GM10266 (cell line): ENCODE measurements at regions not wholly inside any gene's neighbourhood (a gene's known extent, or its start where the extent isn't known, plus 50 kb on each side); places are given as distances from the start of the nearest gene placed in this dataset.

Source experiments
- DNase-seq: peaks from one replicate; pipeline ENCODE4 v3.0.0; 2012; ENCODE audit errors: extremely low spot score
- TF ChIP-seq, protein P1 (sequence below): IDR thresholded peaks from 2 replicates; pipeline ENCODE4 v1.5.1; 2012; ENCODE audit warnings: mild to moderate bottlenecking, low read depth; ENCODE audit not compliant: control insufficient read depth, insufficient read depth; ENCODE audit errors: missing control alignments

DNA sequence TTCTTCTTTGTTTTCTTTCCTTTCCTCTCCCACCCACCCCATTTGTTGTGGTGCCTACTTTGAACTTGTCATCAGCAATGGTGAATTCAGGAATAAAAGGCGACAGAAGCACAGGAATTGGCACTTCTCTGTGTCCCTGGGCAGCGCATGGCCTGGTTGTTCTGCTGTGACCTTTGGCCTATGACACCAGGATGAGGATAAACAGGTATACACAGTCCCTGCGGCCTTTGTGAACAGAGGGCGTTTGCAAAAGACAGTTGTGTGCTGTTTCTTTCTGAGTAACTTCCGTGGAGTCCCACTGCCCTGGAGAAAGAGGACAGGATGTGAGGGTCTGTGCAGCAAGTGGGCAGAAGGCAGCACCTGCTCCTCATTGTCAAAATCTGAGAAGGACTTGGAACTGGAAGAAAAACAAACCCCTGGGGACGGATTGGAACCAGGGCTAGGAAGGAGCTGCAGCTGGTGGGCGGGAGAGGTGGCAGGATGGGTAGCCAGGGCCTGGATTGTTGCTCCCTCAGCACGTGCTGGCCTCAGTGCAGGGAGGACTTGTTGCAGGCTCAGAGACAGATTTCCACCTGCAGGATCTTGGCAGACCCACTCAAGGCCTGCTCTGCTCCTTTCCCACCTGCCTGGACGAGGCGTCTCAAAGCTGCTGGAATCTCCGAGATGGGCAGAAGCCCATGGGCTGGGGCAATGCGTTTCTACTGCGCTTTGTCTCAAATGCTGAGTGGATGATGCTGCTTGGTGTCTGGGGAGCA is 159.5 kb downstream of the ACKR3 start:
- TF ChIP-seq, protein P1, sequence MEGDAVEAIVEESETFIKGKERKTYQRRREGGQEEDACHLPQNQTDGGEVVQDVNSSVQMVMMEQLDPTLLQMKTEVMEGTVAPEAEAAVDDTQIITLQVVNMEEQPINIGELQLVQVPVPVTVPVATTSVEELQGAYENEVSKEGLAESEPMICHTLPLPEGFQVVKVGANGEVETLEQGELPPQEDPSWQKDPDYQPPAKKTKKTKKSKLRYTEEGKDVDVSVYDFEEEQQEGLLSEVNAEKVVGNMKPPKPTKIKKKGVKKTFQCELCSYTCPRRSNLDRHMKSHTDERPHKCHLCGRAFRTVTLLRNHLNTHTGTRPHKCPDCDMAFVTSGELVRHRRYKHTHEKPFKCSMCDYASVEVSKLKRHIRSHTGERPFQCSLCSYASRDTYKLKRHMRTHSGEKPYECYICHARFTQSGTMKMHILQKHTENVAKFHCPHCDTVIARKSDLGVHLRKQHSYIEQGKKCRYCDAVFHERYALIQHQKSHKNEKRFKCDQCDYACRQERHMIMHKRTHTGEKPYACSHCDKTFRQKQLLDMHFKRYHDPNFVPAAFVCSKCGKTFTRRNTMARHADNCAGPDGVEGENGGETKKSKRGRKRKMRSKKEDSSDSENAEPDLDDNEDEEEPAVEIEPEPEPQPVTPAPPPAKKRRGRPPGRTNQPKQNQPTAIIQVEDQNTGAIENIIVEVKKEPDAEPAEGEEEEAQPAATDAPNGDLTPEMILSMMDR, result no peak

DNA sequence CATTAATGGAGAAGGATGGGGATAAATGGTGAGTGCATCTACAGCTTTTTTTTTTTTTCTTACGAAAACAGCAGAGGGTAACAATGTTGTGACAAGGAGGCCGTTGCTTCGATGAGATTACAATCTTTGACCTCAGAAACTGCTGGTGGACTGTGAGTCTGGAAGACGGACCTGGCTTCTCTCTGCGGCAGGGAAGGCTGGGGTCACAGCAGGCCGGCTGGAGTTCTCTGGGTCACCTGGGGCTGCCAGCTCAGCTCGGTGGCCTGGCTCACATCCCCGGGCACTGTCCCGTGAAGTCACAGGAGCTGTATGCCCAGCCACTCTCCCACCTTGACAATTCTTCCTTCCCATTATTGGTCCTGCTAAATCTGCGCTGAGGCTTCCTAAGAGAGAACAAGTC is 160.8 kb downstream of the ACKR3 start:
- no peak for DNase-seq
- TF ChIP-seq, protein P1, result no peak

More for the DNA sequence above, 159.5 kb downstream of the ACKR3 start:
- DNase-seq, result no peak

DNA sequence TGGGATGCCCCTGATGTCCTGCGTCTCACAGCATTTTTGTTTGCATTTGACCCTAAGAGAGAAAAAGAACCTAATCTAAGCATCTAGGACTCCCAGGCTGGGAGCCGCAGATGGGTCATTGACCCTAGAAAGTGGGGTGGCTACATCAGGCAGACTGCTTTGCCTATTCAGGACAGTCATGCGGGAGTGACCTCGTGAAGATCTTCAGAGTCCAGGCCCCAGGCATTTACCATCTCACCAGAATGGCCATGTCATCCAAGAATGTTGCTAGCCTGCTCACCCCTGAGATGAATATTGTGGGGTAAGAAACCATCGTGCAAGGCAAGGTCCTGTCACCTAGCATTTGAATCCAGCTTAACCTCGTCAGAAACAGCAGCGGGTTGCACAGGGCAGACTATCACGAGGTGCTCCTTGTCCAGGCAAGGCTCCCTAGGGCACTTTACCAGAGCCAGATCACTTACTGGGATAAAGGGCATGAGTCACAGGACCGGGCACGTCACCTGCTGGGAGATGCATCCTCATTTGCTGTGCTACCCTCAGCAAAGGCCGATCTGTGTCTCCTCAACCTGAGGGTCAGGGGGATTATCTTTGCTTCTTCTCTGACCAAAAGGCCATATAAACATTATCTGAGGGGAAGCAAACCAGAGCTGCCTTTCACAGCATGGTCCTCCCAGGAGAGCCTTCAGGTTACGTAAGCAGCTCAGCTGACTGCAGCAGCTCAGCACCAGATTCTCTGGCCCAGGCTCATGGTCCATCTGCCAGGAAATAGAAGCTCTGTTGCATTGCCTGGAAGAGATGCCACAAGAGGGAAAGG is 162.3 kb downstream of the ACKR3 start:
- TF ChIP-seq, protein P1, result no peak
- no peak for DNase-seq

DNA sequence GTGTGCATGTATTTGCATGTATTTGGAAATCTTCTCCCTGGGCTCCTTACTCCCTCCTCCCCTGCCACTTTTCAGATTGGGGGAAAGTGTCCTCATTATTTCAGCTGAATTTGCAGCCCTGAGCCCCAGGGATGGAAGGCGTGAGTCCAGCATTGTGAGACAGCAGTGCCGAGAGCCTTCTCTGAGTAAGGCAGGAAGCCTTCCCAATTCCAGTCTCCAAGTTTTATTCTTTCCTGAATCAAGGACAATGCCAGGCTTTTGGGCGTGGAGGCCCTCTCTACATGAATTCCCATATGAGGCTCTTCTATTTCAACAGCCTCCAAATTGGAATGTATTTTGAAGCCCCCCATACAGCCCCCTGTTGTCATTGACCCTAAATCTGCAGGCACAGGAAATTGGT is 163.5 kb downstream of the ACKR3 start:
- TF ChIP-seq, protein P1, result no peak
- DNase-seq, result no peak

DNA sequence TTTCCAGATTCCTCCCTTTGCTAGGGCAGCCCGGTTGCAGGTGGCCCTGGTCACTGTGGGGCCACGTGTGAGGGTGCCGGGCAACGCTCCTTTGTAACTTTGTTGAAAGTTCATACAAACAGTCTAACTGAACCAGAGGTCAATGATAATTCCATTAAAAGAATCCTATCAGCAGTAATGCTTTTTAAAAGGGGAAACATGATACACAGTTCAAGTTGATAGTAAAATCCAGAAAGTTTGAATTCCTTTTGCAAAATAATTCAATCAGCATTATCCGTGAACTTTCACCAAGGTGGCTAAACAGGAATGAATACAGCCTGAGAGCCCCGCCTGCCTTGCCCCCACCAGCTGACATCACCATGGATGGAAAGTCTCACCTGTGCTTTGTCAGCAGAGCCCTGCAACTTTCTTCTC is 166.2 kb downstream of the ACKR3 start:
- no peak for DNase-seq
- TF ChIP-seq, protein P1, result no peak

DNA sequence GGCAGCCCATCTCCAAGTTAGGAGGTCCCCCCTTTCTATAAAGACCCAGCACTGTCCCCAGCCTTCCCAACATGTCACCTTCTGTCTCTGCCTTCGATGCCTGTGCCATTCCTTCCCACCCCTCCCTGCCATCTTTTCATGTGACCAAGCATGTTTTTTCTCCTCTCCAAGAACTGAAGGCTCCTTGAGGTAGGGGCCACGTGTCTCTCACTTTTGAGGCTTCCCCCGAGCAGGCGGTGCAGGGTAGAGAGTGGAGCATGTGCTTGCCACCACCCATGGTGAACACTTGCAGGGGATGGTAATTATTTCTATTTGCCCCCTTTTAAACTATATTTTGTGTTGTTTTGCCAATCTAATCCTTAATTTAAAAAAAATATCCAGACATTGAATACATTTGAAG is 168.4 kb downstream of the ACKR3 start:
- TF ChIP-seq, protein P1, result no peak
- DNase-seq, result no peak

DNA sequence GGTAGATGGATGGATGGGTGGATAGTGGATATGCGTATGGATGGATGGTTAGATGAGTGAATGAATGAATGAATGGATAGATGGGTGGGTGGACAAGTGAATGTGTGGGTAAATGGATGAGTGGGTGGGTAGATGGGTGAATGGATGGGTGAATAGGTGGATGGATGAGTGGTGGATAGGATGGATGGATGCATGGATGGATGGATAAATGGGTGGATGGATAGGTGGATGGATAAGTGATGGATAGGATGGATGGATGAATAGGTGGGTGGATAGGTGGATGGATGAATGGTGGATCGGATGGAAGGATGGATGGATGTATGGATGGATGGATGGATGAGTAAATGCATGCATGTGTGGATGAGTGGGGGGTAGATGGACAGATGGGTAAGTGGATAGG is 169.3 kb downstream of the ACKR3 start:
- TF ChIP-seq, protein P1, result no peak
- DNase-seq, result no peak
